ENCODE measurements at regions not wholly inside any gene's neighbourhood (a gene's known extent, or its start where the extent isn't known, plus 50 kb on each side); places are given as distances from the start of the nearest gene placed in this dataset.

- in situ Hi-C loops (cut with HindIII; ENCODE audit: low pct_ligation_motif_present, low pct_unique_long_range_greater_than_20kb, low sequenced_read_pairs): no loop called here
- no peak for DNase-seq
Observed at GRCh38 chr20:55264703-55265239, 740.5 kb downstream of the CBLN4 start.

- DNase-seq: no peak
- in situ Hi-C loops (cut with HindIII; ENCODE audit: low pct_ligation_motif_present, low pct_unique_long_range_greater_than_20kb, low sequenced_read_pairs): no loop called here
Observed at GRCh38 chr20:55258559-55258958, 746.8 kb downstream of the CBLN4 start.

GRCh38 chr20:55255016-55255415 lies 750.3 kb downstream of the CBLN4 start:
- DNase-seq: no peak
- in situ Hi-C loops (cut with HindIII; ENCODE audit: low pct_ligation_motif_present, low pct_unique_long_range_greater_than_20kb, low sequenced_read_pairs): no loop called here

- in situ Hi-C loops (cut with HindIII; ENCODE audit: low pct_ligation_motif_present, low pct_unique_long_range_greater_than_20kb, low sequenced_read_pairs): no loop called here
- no peak for DNase-seq
Observed at GRCh38 chr20:55253781-55254180, 751.5 kb downstream of the CBLN4 start.

- in situ Hi-C loops (cut with HindIII; ENCODE audit: low pct_ligation_motif_present, low pct_unique_long_range_greater_than_20kb, low sequenced_read_pairs): no loop called here
- no peak for DNase-seq
Observed at GRCh38 chr20:55252521-55252920, 752.8 kb downstream of the CBLN4 start.

- DNase-seq: no peak
- in situ Hi-C loops (cut with HindIII; ENCODE audit: low pct_ligation_motif_present, low pct_unique_long_range_greater_than_20kb, low sequenced_read_pairs): no loop called here
Observed at GRCh38 chr20:55251170-55251569, 754.1 kb downstream of the CBLN4 start.

GRCh38 chr20:55242853-55243252 lies 762.5 kb downstream of the CBLN4 start:
- no peak for DNase-seq
- in situ Hi-C loops (cut with HindIII; ENCODE audit: low pct_ligation_motif_present, low pct_unique_long_range_greater_than_20kb, low sequenced_read_pairs): no loop called here

GRCh38 chr20:55239269-55239668 lies 763.9 kb downstream of the DOK5 start:
- DNase-seq: no peak
- in situ Hi-C loops (cut with HindIII; ENCODE audit: low pct_ligation_motif_present, low pct_unique_long_range_greater_than_20kb, low sequenced_read_pairs): no loop called here

- in situ Hi-C loops (cut with HindIII; ENCODE audit: low pct_ligation_motif_present, low pct_unique_long_range_greater_than_20kb, low sequenced_read_pairs): no loop called here
- DNase-seq: no peak
Observed at GRCh38 chr20:55232647-55233046, 757.3 kb downstream of the DOK5 start.

GRCh38 chr20:55229451-55229850 lies 754.1 kb downstream of the DOK5 start:
- no peak for DNase-seq
- in situ Hi-C loops (cut with HindIII; ENCODE audit: low pct_ligation_motif_present, low pct_unique_long_range_greater_than_20kb, low sequenced_read_pairs): no loop called here

GRCh38 chr20:55216525-55217242 lies 741.3 kb downstream of the DOK5 start:
- in situ Hi-C loops (cut with HindIII; ENCODE audit: low pct_ligation_motif_present, low pct_unique_long_range_greater_than_20kb, low sequenced_read_pairs): no loop called here

GRCh38 chr20:55213653-55214052 lies 738.3 kb downstream of the DOK5 start:
- in situ Hi-C loops (cut with HindIII; ENCODE audit: low pct_ligation_motif_present, low pct_unique_long_range_greater_than_20kb, low sequenced_read_pairs): no loop called here
- no peak for DNase-seq

More at GRCh38 chr20:55216525-55217242, 741.3 kb downstream of the DOK5 start:
- no peak for DNase-seq

- in situ Hi-C loops (cut with HindIII; ENCODE audit: low pct_ligation_motif_present, low pct_unique_long_range_greater_than_20kb, low sequenced_read_pairs): no loop called here
Observed at GRCh38 chr20:55211481-55211880, 736.1 kb downstream of the DOK5 start.

GRCh38 chr20:55205665-55206064 lies 730.3 kb downstream of the DOK5 start:
- in situ Hi-C loops (cut with HindIII; ENCODE audit: low pct_ligation_motif_present, low pct_unique_long_range_greater_than_20kb, low sequenced_read_pairs): no loop called here
- DNase-seq: no peak

More at GRCh38 chr20:55211481-55211880, 736.1 kb downstream of the DOK5 start:
- no peak for DNase-seq

- in situ Hi-C loops (cut with HindIII; ENCODE audit: low pct_ligation_motif_present, low pct_unique_long_range_greater_than_20kb, low sequenced_read_pairs): no loop called here
- DNase-seq: no peak
Observed at GRCh38 chr20:55200317-55200716, 724.9 kb downstream of the DOK5 start.

GRCh38 chr20:55194947-55195346 lies 719.6 kb downstream of the DOK5 start:
- in situ Hi-C loops (cut with HindIII; ENCODE audit: low pct_ligation_motif_present, low pct_unique_long_range_greater_than_20kb, low sequenced_read_pairs): no loop called here
- DNase-seq: no peak

GRCh38 chr20:55186228-55186627 lies 710.8 kb downstream of the DOK5 start:
- DNase-seq: no peak
- in situ Hi-C loops (cut with HindIII; ENCODE audit: low pct_ligation_motif_present, low pct_unique_long_range_greater_than_20kb, low sequenced_read_pairs): no loop called here

GRCh38 chr20:55175081-55175480 lies 699.7 kb downstream of the DOK5 start:
- in situ Hi-C loops (cut with HindIII; ENCODE audit: low pct_ligation_motif_present, low pct_unique_long_range_greater_than_20kb, low sequenced_read_pairs): no loop called here
- no peak for DNase-seq

- no peak for DNase-seq
- in situ Hi-C loops (cut with HindIII; ENCODE audit: low pct_ligation_motif_present, low pct_unique_long_range_greater_than_20kb, low sequenced_read_pairs): no loop called here
Observed at GRCh38 chr20:55174635-55175034, 699.2 kb downstream of the DOK5 start.

GRCh38 chr20:55174172-55174571 lies 698.8 kb downstream of the DOK5 start:
- DNase-seq: no peak

More at GRCh38 chr20:55174172-55174571, 698.8 kb downstream of the DOK5 start:
- in situ Hi-C loops (cut with HindIII; ENCODE audit: low pct_ligation_motif_present, low pct_unique_long_range_greater_than_20kb, low sequenced_read_pairs): no loop called here

Measured in ACHN (cell line).